SH-SY5Y (cell line): ENCODE measurements at regions not wholly inside any gene's neighbourhood (a gene's known extent, or its start where the extent isn't known, plus 50 kb on each side); places are given as distances from the start of the nearest gene placed in this dataset.

Experiments
- GATA2 ChIP-seq: IDR thresholded peaks from 2 replicates; pipeline ENCODE4 v1.6.1; 2011; ENCODE audit warnings: mild to moderate bottlenecking, low read depth, low read length
- GATA3 ChIP-seq: IDR thresholded peaks from 2 replicates; pipeline ENCODE4 v1.6.1; 2011; ENCODE audit warnings: low read depth, mild to moderate bottlenecking, low read length, moderate library complexity

DNA sequence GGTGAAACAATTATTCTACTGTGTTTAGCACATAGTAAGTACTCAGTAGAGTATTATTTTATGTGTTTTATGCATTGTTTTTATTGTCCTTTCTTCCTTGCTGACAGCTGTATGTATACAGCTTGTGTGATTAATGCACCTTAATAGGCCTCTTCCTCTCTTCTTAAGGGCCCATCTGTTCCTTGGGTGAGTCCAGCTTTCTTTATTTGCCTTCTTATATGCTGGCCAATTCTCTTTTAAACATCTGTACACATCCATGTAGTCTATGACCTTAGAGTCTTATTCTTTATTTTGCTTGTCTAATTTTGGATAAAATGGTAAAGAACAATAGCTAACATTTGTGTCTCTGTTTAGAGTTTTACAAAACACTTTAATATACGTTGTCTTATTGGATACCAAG is 333.7 kb upstream of the MEIS1 start:
- TF ChIP-seq GATA3 (no peak), GATA2 (no peak)
